ENCODE measurements at regions not wholly inside any gene's neighbourhood (a gene's known extent, or its start where the extent isn't known, plus 50 kb on each side); places are given as distances from the start of the nearest gene placed in this dataset.

- no peak for DNase-seq (ENCODE audit: low read depth in 1 of 2, low spot score in 1 of 2)
Observed at GRCh38 chr3:152053866-152054265, 180.4 kb downstream of the SUCNR1 start.

GRCh38 chr3:152054315-152054714 lies 180.9 kb downstream of the SUCNR1 start:
- DNase-seq (ENCODE audit: low read depth in 1 of 2, low spot score in 1 of 2) = no peak

- DNase-seq (ENCODE audit: low read depth in 1 of 2, low spot score in 1 of 2) = no peak
Observed at GRCh38 chr3:152056073-152056472, 182.6 kb downstream of the SUCNR1 start.

- no peak for DNase-seq (ENCODE audit: low read depth in 1 of 2, low spot score in 1 of 2)
Observed at GRCh38 chr3:152056481-152056880, 183.0 kb downstream of the SUCNR1 start.

- DNase-seq (ENCODE audit: low read depth in 1 of 2, low spot score in 1 of 2) = no peak
Observed at GRCh38 chr3:152056987-152057386, 183.5 kb downstream of the SUCNR1 start.

DNA sequence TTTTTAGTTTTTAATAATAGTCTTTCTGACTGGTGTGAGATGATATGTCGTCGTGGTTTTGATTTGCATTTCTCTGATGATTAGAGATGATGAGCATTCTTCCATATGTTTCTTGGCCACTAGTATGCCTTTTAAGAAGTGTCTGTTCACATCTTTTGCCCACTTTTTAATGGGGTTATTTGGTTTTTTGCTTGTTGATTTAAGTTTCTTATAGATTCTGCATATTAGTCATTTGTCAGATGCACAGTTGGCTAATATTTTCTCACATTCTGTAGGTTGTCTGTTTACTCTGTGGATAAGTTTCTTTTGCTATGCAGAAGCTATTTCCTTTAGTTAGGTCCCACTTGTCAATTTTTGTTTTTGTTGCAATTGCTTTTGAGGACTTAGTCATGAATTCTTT lies 185.4 kb downstream of the SUCNR1 start:
- no peak for DNase-seq (ENCODE audit: low read depth in 1 of 2, low spot score in 1 of 2)

GRCh38 chr3:152060701-152061100 lies 187.3 kb downstream of the SUCNR1 start:
- no peak for DNase-seq (ENCODE audit: low read depth in 1 of 2, low spot score in 1 of 2)

DNA sequence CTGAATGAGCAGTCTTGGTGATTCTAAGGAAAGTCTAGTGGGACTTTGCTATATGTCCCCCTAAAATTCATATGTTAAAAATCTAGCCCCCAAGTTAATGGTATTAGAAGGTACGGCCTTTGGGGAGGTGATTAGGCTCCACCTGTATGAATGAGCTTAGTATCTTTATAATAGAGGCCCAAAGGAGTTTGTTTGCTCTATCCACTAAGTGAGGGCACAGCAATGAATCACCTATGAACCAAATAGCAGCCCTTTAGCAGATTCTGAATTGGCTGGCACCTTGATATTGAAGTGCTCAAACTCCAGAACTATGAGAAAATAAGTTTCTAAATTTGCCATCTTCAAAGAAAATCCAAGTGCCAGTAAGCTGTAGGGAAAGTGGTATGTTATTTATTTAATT lies 187.9 kb downstream of the SUCNR1 start:
- no peak for DNase-seq (ENCODE audit: low read depth in 1 of 2, low spot score in 1 of 2)

GRCh38 chr3:152069871-152070270 lies 196.4 kb downstream of the SUCNR1 start:
- no peak for DNase-seq (ENCODE audit: low read depth in 1 of 2, low spot score in 1 of 2)

DNA sequence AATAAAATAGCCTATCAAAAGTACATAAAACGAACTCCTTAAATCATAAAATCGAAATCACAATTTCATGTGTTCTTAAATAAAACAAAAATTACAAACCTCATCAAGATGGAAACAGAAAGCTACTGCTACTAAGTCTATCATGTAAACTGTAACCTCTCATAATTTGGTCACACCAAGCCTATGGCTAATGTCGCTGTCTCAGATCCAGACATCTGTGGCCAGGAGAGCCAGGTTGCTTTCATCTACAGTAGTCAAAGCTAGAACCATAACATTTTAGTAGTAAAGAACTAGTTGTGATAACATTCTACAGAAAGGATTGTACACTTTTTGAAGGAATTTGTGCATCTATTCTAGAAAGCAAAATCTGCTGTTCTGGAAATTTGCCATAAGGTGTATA lies 197.4 kb upstream of the MBNL1 start:
- DNase-seq (ENCODE audit: low read depth in 1 of 2, low spot score in 1 of 2) = no peak

GRCh38 chr3:152071924-152072323 lies 196.8 kb upstream of the MBNL1 start:
- no peak for DNase-seq (ENCODE audit: low read depth in 1 of 2, low spot score in 1 of 2)

DNA sequence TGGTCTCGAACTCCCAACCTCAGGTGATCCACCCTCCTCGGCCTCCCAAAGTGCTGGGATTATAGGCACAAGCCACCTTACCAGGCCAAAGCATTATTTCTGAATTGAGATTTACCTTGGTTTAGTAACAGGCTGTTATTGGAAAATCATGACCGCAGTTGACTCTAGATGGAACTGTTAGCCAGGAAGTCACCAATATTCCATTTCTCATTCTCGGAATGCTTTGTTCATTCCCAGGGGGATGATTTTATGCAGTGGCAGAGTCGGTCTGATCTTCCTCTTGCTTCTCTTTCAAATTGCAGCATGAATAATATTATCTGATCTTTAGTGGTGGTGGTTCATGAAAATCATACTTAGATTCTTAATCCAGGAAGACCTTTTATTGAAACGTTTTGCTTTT lies 195.5 kb upstream of the MBNL1 start:
- no peak for DNase-seq (ENCODE audit: low read depth in 1 of 2, low spot score in 1 of 2)

DNA sequence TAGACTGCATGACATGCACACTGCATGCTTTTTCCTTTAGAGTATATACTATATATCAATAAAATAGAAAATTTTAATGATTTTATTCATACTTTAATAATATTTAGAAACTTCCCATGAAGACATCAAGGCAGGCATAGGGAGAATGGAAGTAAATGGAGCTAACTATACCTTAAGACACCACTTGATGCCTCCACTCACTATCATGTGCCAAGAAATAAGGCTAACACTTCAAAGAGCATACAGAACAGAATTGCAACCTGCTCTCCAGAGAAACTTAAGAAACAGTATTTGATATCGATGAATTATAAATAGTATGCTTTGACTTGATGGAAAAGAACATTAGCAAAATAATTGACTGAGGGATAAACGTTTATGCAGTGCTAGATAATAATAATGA lies 192.6 kb upstream of the MBNL1 start:
- DNase-seq (ENCODE audit: low read depth in 1 of 2, low spot score in 1 of 2) = no peak

DNA sequence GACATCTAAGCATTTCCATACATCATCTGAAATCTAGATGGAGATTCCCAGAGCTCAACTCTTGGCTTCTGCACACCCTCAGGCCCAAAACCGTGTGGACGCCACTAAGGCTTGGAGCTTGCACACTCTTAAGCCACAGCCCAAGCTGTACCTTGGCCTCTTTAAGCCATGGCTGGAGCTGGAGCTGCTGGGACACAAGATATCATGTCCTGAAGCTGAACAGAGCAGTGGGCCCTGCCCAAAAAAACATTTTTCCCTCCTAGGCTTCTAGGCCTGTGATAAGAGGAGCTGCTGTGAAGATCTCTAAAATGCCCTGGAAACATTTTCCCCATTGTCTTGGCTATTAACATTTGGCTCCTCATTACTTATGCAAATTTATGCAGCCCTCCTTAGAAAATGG lies 188.7 kb upstream of the MBNL1 start:
- DNase-seq (ENCODE audit: low read depth in 1 of 2, low spot score in 1 of 2) = no peak

DNA sequence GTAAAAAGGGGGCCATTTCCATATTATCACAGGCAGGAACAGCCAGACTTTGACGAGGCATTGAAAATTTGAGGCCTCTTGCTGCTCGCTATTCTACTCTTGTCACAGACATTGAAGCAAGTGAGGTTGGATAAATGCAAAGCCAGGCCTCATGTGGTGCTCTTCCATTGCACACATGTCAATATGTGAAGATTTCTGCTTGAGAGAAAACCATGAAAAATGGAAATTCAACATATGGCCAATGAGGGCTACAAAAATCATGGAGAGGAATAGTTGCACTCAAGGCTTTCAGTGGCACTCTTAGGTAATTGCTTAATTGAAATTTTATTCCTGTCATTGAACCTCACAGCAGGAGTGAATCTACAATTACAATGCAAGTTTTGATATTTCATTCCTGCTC lies 185.6 kb upstream of the MBNL1 start:
- DNase-seq (ENCODE audit: low read depth in 1 of 2, low spot score in 1 of 2) = no peak

DNA sequence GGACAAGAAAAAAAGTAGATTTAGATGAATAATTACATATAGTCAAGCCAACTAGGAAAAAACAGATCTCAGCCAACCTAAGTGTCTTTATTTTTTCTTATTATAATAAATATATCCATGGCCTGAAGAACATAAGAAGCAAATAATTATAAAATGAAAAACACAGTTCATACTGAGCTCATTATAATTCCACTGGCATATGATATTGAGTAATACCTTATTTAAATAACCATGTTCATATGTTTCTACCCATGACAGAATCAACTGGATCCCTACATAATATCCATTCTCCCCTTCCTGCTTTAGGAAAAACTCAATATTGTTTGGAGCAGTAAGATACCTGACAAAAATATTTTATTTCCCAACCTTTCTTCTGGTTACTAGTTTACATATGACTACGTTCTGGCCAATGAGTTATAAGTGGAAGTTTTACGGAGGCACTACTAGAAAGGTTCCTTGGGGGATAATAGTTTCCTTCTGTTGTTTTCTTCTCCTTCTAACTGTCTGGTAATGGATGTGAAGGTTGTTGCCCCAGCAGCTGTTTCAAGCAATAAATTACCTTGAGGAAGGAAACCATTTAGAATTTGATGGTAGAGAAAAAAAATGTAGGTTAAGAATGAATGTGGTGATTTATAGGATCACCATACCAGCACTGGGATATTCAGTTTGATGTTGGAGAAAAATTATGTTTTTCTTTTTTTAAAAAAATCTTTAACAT lies 184.1 kb upstream of the MBNL1 start:
- DNase-seq (ENCODE audit: low read depth in 1 of 2, low spot score in 1 of 2) = no peak

GRCh38 chr3:152087153-152087552 lies 181.6 kb upstream of the MBNL1 start:
- DNase-seq (ENCODE audit: low read depth in 1 of 2, low spot score in 1 of 2) = no peak

DNA sequence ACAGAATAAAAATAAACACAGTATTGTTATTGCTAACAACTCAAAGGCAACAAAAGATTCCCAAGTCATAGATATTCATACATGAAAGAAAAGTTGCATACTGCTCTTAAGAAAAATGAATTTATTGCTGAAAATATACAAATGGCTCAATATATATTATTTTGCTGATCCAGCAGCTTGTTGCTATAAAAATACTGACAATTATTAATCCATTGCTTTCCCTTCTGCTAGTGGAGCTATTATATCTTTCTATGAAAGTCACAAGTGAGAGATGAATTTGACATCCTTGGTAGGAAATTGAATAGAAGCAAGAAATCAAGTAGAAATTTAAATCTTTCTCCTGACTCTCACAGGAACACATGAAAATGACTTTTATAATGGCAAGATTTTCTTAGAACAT lies 179.2 kb upstream of the MBNL1 start:
- DNase-seq (ENCODE audit: low read depth in 1 of 2, low spot score in 1 of 2) = no peak

- no peak for DNase-seq (ENCODE audit: low read depth in 1 of 2, low spot score in 1 of 2)
Observed at GRCh38 chr3:152091725-152092124, 177.0 kb upstream of the MBNL1 start.

DNA sequence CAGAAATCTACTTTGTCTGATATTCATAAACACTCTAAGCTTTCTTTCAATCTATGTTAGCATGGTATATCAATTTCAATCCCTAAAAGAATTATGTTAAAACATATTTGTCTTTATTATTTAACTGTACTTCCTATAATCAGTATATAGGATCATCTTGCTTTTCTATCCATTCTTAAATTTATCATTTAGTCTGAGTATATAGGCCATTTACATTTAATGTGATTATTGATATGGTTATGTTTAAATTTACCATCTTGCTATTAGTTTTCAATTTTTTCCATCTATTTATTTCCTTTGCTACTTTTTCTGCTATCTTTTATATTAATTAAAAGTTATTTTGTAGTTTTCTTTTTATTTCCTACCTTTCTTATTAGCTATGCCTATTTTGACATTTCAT lies 174.8 kb upstream of the MBNL1 start:
- no peak for DNase-seq (ENCODE audit: low read depth in 1 of 2, low spot score in 1 of 2)

GRCh38 chr3:152094406-152094805 lies 174.3 kb upstream of the MBNL1 start:
- DNase-seq (ENCODE audit: low read depth in 1 of 2, low spot score in 1 of 2) = no peak

- no peak for DNase-seq (ENCODE audit: low read depth in 1 of 2, low spot score in 1 of 2)
Observed at GRCh38 chr3:152095472-152095871, 173.3 kb upstream of the MBNL1 start.

DNA sequence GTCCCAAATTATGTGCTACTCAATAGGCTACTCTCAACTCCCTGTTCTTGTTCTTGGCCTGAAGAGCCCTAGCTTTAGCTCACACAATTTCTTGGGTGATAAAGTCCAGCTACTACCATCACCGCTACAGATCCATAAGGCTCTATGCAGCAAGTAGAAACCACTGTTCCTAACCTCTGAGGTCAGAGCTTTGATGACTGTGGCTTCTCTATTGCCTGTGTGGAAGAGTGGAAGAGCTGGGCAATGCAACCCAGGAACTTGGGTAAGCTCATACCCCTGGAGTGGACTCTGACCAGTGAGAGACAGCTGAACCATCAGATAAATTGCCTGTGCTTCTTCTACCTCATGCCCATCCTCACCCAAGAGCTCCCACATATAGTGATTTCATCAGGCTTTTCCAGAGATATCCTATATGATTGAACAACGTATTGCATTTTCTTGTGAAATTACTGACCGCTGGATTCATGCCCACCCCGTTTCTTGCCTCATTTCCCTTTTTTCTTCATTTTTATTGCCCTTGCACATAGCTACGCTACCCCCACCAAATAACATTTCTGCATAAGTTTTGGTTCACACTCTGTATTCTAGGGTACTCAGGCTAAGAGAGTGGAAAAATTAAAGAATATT lies 172.3 kb upstream of the MBNL1 start:
- DNase-seq (ENCODE audit: low read depth in 1 of 2, low spot score in 1 of 2) = no peak

Data from activated T-helper 1 cell treated with anti-CD3 and anti-CD28 coated beads, Interleukin-2, amount 50 U/mL, for 16 hours (primary cell).